SK-N-SH (cell line): ENCODE measurements at regions not wholly inside any gene's neighbourhood (a gene's known extent, or its start where the extent isn't known, plus 50 kb on each side); places are given as distances from the start of the nearest gene placed in this dataset.
"Not testable (repeated sequence)": the region's sequence is repeated elsewhere in the genome, so short reads cannot be mapped to it uniquely, and the experiment has no call there.

Experiments used
- CTCF ChIA-PET: fragments of 300-600, 350-600 bp; formaldehyde crosslinking; extraction: SDS; loops from one replicate; lab custom pipeline; 2021; lab: Yijun Ruan, JAX
- POLR2A ChIA-PET: fragments of 350-600 bp; sonication (Branson Sonifier 250); formaldehyde crosslinking; extraction: SDS; loops from one replicate; lab custom pipeline; 2020; ENCODE audit warnings: antibody characterized with exemption, inconsistent platforms; lab: Yijun Ruan, JAX
- DNase-seq: peaks from one replicate; pipeline ENCODE4 v3.0.0; 2012
- H2AFZ ChIP-seq: fragments of 200-600 bp; sonication (generic); 2 replicates; pipeline ENCODE4 v1.8.1; 2016; ENCODE audit warnings: antibody characterized with exemption, mild to moderate bottlenecking, low read depth
- H3F3A ChIP-seq: fragments of 200-600 bp; sonication (generic); replicated peaks from 2 replicates; pipeline ENCODE3; 2016; ENCODE audit warnings: antibody characterized with exemption, mild to moderate bottlenecking; ENCODE audit not compliant: insufficient read depth
- H3K27ac ChIP-seq, 2 experiments: fragments of 200-500 bp in 1 of 2; fragments of 200-600 bp in 1 of 2; sonication (Bioruptor generic) in 1 of 2; sonication (generic), shearing (Covaris generic) in 1 of 2; 2 replicates each; pipeline versions ENCODE4 v1.5.1 to v1.6.1; 2014 to 2016; ENCODE audit warnings: low read depth in 2 of 2, inconsistent platforms in 1 of 2, low read length in 1 of 2, mild to moderate bottlenecking in 1 of 2, mixed read lengths in 1 of 2
- H3K27me3 ChIP-seq: fragments of 200-600 bp; sonication (generic), shearing (Covaris generic); 2 replicates; pipeline ENCODE4 v1.6.1; 2016; ENCODE audit warnings: mixed run types; ENCODE audit not compliant: insufficient read depth
- H3K36me3 ChIP-seq, 2 experiments: fragments of 200-500 bp in 1 of 2; fragments of 200-600 bp in 1 of 2; sonication (Bioruptor generic) in 1 of 2; sonication (generic) in 1 of 2; replicated peaks in 1 of 2; 2 replicates each; pipeline versions ENCODE3 to v1.5.1; 2014 to 2016; ENCODE audit warnings: low read length in 1 of 2, mild to moderate bottlenecking in 1 of 2; ENCODE audit not compliant: insufficient read depth in 2 of 2, control insufficient read depth in 1 of 2
- H3K4me1 ChIP-seq, 2 experiments: fragments of 200-500 bp in 1 of 2; fragments of 200-600 bp in 1 of 2; sonication (Bioruptor generic) in 1 of 2; sonication (generic), shearing (Covaris generic) in 1 of 2; 2 replicates each; pipeline versions ENCODE4 v1.5.1 to v1.6.1; 2014 to 2016; ENCODE audit warnings: low read depth in 1 of 2, low read length in 1 of 2, mixed run types in 1 of 2; ENCODE audit not compliant: insufficient read depth in 2 of 2, control insufficient read depth in 1 of 2
- H3K4me2 ChIP-seq: fragments of 200-600 bp; sonication (generic), shearing (Covaris generic); 2 replicates; pipeline ENCODE4 v1.6.1; 2017; ENCODE audit warnings: mixed run types
- H3K4me3 ChIP-seq, 2 experiments: fragments of 200-500 bp in 1 of 2; fragments of 200-600 bp in 1 of 2; sonication (Bioruptor generic) in 1 of 2; sonication (generic), shearing (Covaris generic) in 1 of 2; 2 replicates each; pipeline versions ENCODE4 v1.5.1 to v1.8.1; 2014 to 2016; ENCODE audit warnings: low read depth in 2 of 2, inconsistent platforms in 1 of 2, low read length in 1 of 2, mild to moderate bottlenecking in 1 of 2, mixed read lengths in 1 of 2, moderate library complexity in 1 of 2
- H3K79me2 ChIP-seq: fragments of 200-600 bp; sonication (generic); 2 replicates; pipeline ENCODE4 v1.8.1; 2017; ENCODE audit warnings: mild to moderate bottlenecking; ENCODE audit not compliant: insufficient read depth
- H3K9ac ChIP-seq: fragments of 200-600 bp; sonication (generic); 2 replicates; pipeline ENCODE4 v1.6.1; 2017; ENCODE audit warnings: mixed run types
- H3K9me2 ChIP-seq: fragments of 200-600 bp; sonication (generic); 2 replicates; pipeline ENCODE4 v1.6.1; 2017; ENCODE audit warnings: mixed run types
- H3K9me3 ChIP-seq: fragments of 200-600 bp; sonication (generic); 2 replicates; pipeline ENCODE4 v1.6.1; 2017; ENCODE audit warnings: mixed run types, mild to moderate bottlenecking, moderate library complexity
- H4K20me1 ChIP-seq: fragments of 200-600 bp; sonication (generic); 2 replicates; pipeline ENCODE4 v1.6.1; 2017; ENCODE audit warnings: mild to moderate bottlenecking, mixed run types; ENCODE audit not compliant: insufficient read depth
- CHD2 ChIP-seq: fragments of 150-350 bp; IDR thresholded peaks from 2 replicates; pipeline ENCODE4 v1.6.1; 2018; ENCODE audit warnings: low read length; ENCODE audit not compliant: partially characterized antibody
- ELF1 ChIP-seq: IDR thresholded peaks from 2 replicates; pipeline ENCODE4 v1.4.0; 2012
- EZH2phosphoT487 ChIP-seq: fragments of 200-600 bp; sonication (generic); IDR thresholded peaks from 2 replicates; pipeline ENCODE4 v1.6.1; 2017; ENCODE audit warnings: low read depth, mixed run types, mild to moderate bottlenecking, antibody characterized with exemption, moderate library complexity, borderline replicate concordance
- FOXJ3 ChIP-seq: sonication (generic); formaldehyde crosslinking; IDR thresholded peaks from 2 replicates; pipeline ENCODE4 v1.5.1; 2020; ENCODE audit warnings: mild to moderate bottlenecking, missing genetic modification reagents
- FOXM1 ChIP-seq: IDR thresholded peaks from 2 replicates; pipeline ENCODE4 v1.4.0; 2012; ENCODE audit warnings: low read depth, mild to moderate bottlenecking
- GABPA ChIP-seq: IDR thresholded peaks from 2 replicates; pipeline ENCODE4 v1.4.0; 2012; ENCODE audit warnings: low read depth, mild to moderate bottlenecking
- GATA2 ChIP-seq: sonication (generic); formaldehyde crosslinking; IDR thresholded peaks from 2 replicates; pipeline ENCODE4 v1.5.0; 2020; ENCODE audit warnings: mild to moderate bottlenecking, missing genetic modification reagents
- MAX ChIP-seq: IDR thresholded peaks from 2 replicates; pipeline ENCODE4 v1.4.0; 2012; ENCODE audit warnings: low read depth
- MEF2A ChIP-seq: IDR thresholded peaks from 2 replicates; pipeline ENCODE4 v1.4.0; 2012; ENCODE audit warnings: low read depth, borderline replicate concordance
- POLR2AphosphoS5 ChIP-seq: IDR thresholded peaks from 2 replicates; pipeline ENCODE4 v1.6.1; 2012; ENCODE audit warnings: low read depth, low read length
- RFX5 ChIP-seq: IDR thresholded peaks from 2 replicates; pipeline ENCODE4 v1.6.1; 2012; ENCODE audit warnings: mild to moderate bottlenecking, improper control_type of control experiment, low read length
- RXRA ChIP-seq: IDR thresholded peaks from 2 replicates; pipeline ENCODE4 v1.4.0; 2012; ENCODE audit warnings: low read depth, mild to moderate bottlenecking, borderline replicate concordance
- SMC3 ChIP-seq: IDR thresholded peaks from 2 replicates; pipeline ENCODE4 v1.6.1; 2012; ENCODE audit warnings: low read depth, low read length, improper control_type of control experiment
- YY1 ChIP-seq: IDR thresholded peaks from 2 replicates; pipeline ENCODE4 v1.4.0; 2012; ENCODE audit warnings: low read depth, mild to moderate bottlenecking
- WGBS: methylation state at CpG from one replicate; pipeline ENCODE4 v1.1.6; 2017; ENCODE audit warnings: low lambda C conversion rate; 5-methylcytosine and 5-hydroxymethylcytosine counted together

GRCh38 chr5:85621668-85622067 lies 996.1 kb upstream of the COX7C start:
- H3K4me3 ChIP-seq, result no peak overlapping the region
- H3K4me1 ChIP-seq, result no peaks in the 10 kb centered on the region
- no peak overlapping the region for H2AFZ ChIP-seq
- H3K4me2 ChIP-seq, result no peak overlapping the region
- no peak overlapping the region for H3K9ac ChIP-seq
- no peaks in the 10 kb centered on the region for H3F3A ChIP-seq
- no peak for DNase-seq
- TF ChIP-seq GATA2 (CRISPR knock-in tag) (no peak), POLR2AphosphoS5 (no peak), FOXJ3 (CRISPR knock-in tag) (no peak), EZH2phosphoT487 (no peak), SMC3 (no peak), MAX (no peak), YY1 (no peak), CHD2 (no peak), GABPA (no peak), FOXM1 (no peak), MEF2A (no peak), ELF1 (no peak)
- H3K9me2 ChIP-seq, result no peaks in the 10 kb centered on the region
- ChIA-PET POLR2A (no interaction called here), CTCF (no interaction called here)
- no peaks in the 10 kb centered on the region for H3K27me3 ChIP-seq
- no peaks in the 10 kb centered on the region for H4K20me1 ChIP-seq
- H3K36me3 ChIP-seq, result no peaks in the 10 kb centered on the region
- no peaks in the 10 kb centered on the region for H3K9me3 ChIP-seq
- no peak overlapping the region for H3K27ac ChIP-seq
- 61% methylated on average over 2 of the region's 2 CpGs for WGBS
- H3K79me2 ChIP-seq, result no peaks in the 10 kb centered on the region

- Histone ChIP-seq H3K9me2 (no peaks in the 10 kb centered on the region), H3K9me3 (no peaks in the 10 kb centered on the region), H3K27me3 (no peaks in the 10 kb centered on the region), H3K27ac (no peak overlapping the region), H4K20me1 (no peaks in the 10 kb centered on the region), H3K9ac (no peak overlapping the region), H2AFZ (no peak overlapping the region), H3K79me2 (no peaks in the 10 kb centered on the region), H3K36me3 (no peaks in the 10 kb centered on the region), H3K4me2 (no peak overlapping the region), H3F3A (no peaks in the 10 kb centered on the region), H3K4me3 (no peak overlapping the region), H3K4me1 (no peaks in the 10 kb centered on the region)
- DNase-seq, result no peak
- ChIA-PET POLR2A (no interaction called here), CTCF (no interaction called here)
- TF ChIP-seq MEF2A (no peak), SMC3 (no peak), YY1 (no peak), RXRA (no peak), RFX5 (no peak), GABPA (no peak), EZH2phosphoT487 (no peak)
These were observed 989.6 kb upstream of the COX7C start for GRCh38 chr5:85628153-85628552.

- H3K9me3 ChIP-seq, DNase-seq, H3K9me2 ChIP-seq, H3K9ac ChIP-seq, H3F3A ChIP-seq, H4K20me1 ChIP-seq, H3K79me2 ChIP-seq, CTCF ChIA-PET, H3K4me1 ChIP-seq, H3K27ac ChIP-seq, H3K36me3 ChIP-seq, POLR2A ChIA-PET, H3K4me2 ChIP-seq, H3K27me3 ChIP-seq, H2AFZ ChIP-seq: not testable (repeated sequence)
- H3K4me3 ChIP-seq, result peak overlapping the region in 1 of 2 experiments; percentile 26; a peak in 2 of 4 replicates
- 35% methylated on average over 9 of the region's 25 CpGs for WGBS
These were observed 979.1 kb upstream of the COX7C start for GRCh38 chr5:85638495-85639125.
